CD4-positive, alpha-beta memory T cell (primary cell): ENCODE measurements at regions not wholly inside any gene's neighbourhood (a gene's known extent, or its start where the extent isn't known, plus 50 kb on each side); places are given as distances from the start of the nearest gene placed in this dataset.
"Not testable (repeated sequence)": the region's sequence is repeated elsewhere in the genome, so short reads cannot be mapped to it uniquely, and the experiment has no call there.

Experiments
- CTCF ChIA-PET: fragments of 350-600 bp; sonication (Branson Sonifier 250); formaldehyde crosslinking; loops from one replicate; lab custom pipeline; 2021; ENCODE audit warnings: inconsistent platforms; ENCODE audit not compliant: partially characterized antibody; lab: Charles Lee
- POLR2A ChIA-PET: fragments of 350-600 bp; sonication (Branson Sonifier 250); formaldehyde crosslinking; loops from one replicate; lab custom pipeline; 2021; ENCODE audit not compliant: partially characterized antibody; lab: Charles Lee
- DNase-seq, 5 donors: peaks; one replicate each; pipeline versions ENCODE4 v3.0.0 to v3.0.0-alpha.2; 2020 to 2022; ENCODE audit warnings: mixed read lengths in 1 of 5
- H3K27ac ChIP-seq: one replicate; pipeline ENCODE4 v1.7.0; 2013; ENCODE audit warnings: low read depth, low read length
- H3K27me3 ChIP-seq: 2 replicates; pipeline ENCODE4 v1.7.0; 2013; ENCODE audit warnings: mild to moderate bottlenecking, low read length, moderate library complexity; ENCODE audit not compliant: insufficient read depth
- H3K36me3 ChIP-seq: 2 replicates; pipeline ENCODE4 v1.7.0; 2013; ENCODE audit warnings: mild to moderate bottlenecking, low read length, moderate library complexity; ENCODE audit not compliant: insufficient read depth
- H3K4me1 ChIP-seq: 2 replicates; pipeline ENCODE4 v1.7.0; 2013; ENCODE audit warnings: mild to moderate bottlenecking, low read length, moderate library complexity; ENCODE audit not compliant: insufficient read depth
- H3K4me3 ChIP-seq, 2 donors: one replicate each; pipeline ENCODE4 v1.7.0; 2013; ENCODE audit warnings: low read length in 2 of 2, mild to moderate bottlenecking in 1 of 2
- H3K9me3 ChIP-seq, 2 donors: one replicate each; pipeline ENCODE4 v1.7.0; 2013; ENCODE audit warnings: low read length in 2 of 2, control low read depth in 1 of 2; ENCODE audit not compliant: control insufficient read depth in 1 of 2
- H3K27ac Mint-ChIP-seq, 7 donors: one replicate each; pipeline ENCODE4 v1.8.0; 2020 to 2021; ENCODE audit warnings: mixed read lengths in 7 of 7, mild to moderate bottlenecking in 6 of 7, inconsistent platforms in 3 of 7, moderate library complexity in 3 of 7
- H3K27me3 Mint-ChIP-seq, 2 donors: one replicate each; pipeline ENCODE4 v1.8.0; 2020 to 2021; ENCODE audit warnings: mixed read lengths in 2 of 2
- H3K36me3 Mint-ChIP-seq, 2 donors: one replicate each; pipeline ENCODE4 v1.8.0; 2020 to 2021; ENCODE audit warnings: mixed read lengths in 2 of 2, inconsistent platforms in 1 of 2, mild to moderate bottlenecking in 1 of 2
- H3K4me1 Mint-ChIP-seq, 4 donors: one replicate each; pipeline ENCODE4 v1.8.0; 2020 to 2021; ENCODE audit warnings: mixed read lengths in 4 of 4, mild to moderate bottlenecking in 1 of 4
- H3K4me3 Mint-ChIP-seq, 8 donors: one replicate each; pipeline ENCODE4 v1.8.0; 2020 to 2021; ENCODE audit warnings: mixed read lengths in 8 of 8, mild to moderate bottlenecking in 7 of 8, moderate library complexity in 6 of 8, inconsistent platforms in 3 of 8
- H3K9me3 Mint-ChIP-seq, 8 donors: one replicate each; pipeline ENCODE4 v1.8.0; 2020 to 2021; ENCODE audit warnings: mixed read lengths in 8 of 8, mild to moderate bottlenecking in 5 of 8, inconsistent platforms in 3 of 8, moderate library complexity in 1 of 8
- intact Hi-C: fragments of 100-400 bp; cut with micrococcal nuclease; formaldehyde crosslinking; loops from one replicate; pipeline ENCODE4 v1.15.1; 2023

- H3K4me1 Mint-ChIP-seq, H3K27ac Mint-ChIP-seq, H3K4me3 ChIP-seq, H3K27me3 Mint-ChIP-seq, H3K4me3 Mint-ChIP-seq, DNase-seq, intact Hi-C loops, CTCF ChIA-PET, H3K9me3 Mint-ChIP-seq, H3K36me3 Mint-ChIP-seq, H3K27ac ChIP-seq, POLR2A ChIA-PET, H3K9me3 ChIP-seq, H3K27me3 ChIP-seq, H3K36me3 ChIP-seq, H3K4me1 ChIP-seq: not testable (repeated sequence)
Observed at GRCh38 chr16:16535565-16535964, 156.6 kb downstream of the NPIPA7 start.

- DNase-seq, H3K9me3 ChIP-seq, H3K4me3 ChIP-seq, H3K27me3 ChIP-seq, H3K27ac Mint-ChIP-seq, H3K27ac ChIP-seq, H3K27me3 Mint-ChIP-seq, H3K9me3 Mint-ChIP-seq, H3K4me3 Mint-ChIP-seq, H3K4me1 ChIP-seq, H3K36me3 Mint-ChIP-seq, H3K4me1 Mint-ChIP-seq, POLR2A ChIA-PET, intact Hi-C loops, CTCF ChIA-PET, H3K36me3 ChIP-seq: not testable (repeated sequence)
Observed at GRCh38 chr16:16536151-16536550, 157.2 kb downstream of the NPIPA7 start.

- H3K4me3 Mint-ChIP-seq, H3K4me3 ChIP-seq, intact Hi-C loops, H3K36me3 Mint-ChIP-seq, H3K27me3 Mint-ChIP-seq, CTCF ChIA-PET, H3K9me3 Mint-ChIP-seq, H3K36me3 ChIP-seq, DNase-seq, H3K27ac Mint-ChIP-seq, H3K27ac ChIP-seq, H3K4me1 Mint-ChIP-seq, H3K4me1 ChIP-seq, H3K27me3 ChIP-seq, POLR2A ChIA-PET, H3K9me3 ChIP-seq: not testable (repeated sequence)
Observed at GRCh38 chr16:16549710-16550109, 170.8 kb downstream of the NPIPA7 start.

- POLR2A ChIA-PET, CTCF ChIA-PET, H3K27ac Mint-ChIP-seq, H3K4me3 ChIP-seq, H3K36me3 Mint-ChIP-seq, intact Hi-C loops, H3K27me3 ChIP-seq, H3K27me3 Mint-ChIP-seq, H3K9me3 ChIP-seq, DNase-seq, H3K4me1 Mint-ChIP-seq, H3K36me3 ChIP-seq, H3K27ac ChIP-seq, H3K4me3 Mint-ChIP-seq, H3K4me1 ChIP-seq, H3K9me3 Mint-ChIP-seq: not testable (repeated sequence)
Observed at GRCh38 chr16:16550824-16551223, 171.9 kb downstream of the NPIPA7 start.

GRCh38 chr16:16552819-16553340, 173.9 kb downstream of the NPIPA7 start:
- H3K27me3 ChIP-seq, H3K9me3 Mint-ChIP-seq, H3K27me3 Mint-ChIP-seq, CTCF ChIA-PET, intact Hi-C loops, H3K4me3 Mint-ChIP-seq, H3K36me3 ChIP-seq, POLR2A ChIA-PET, H3K27ac Mint-ChIP-seq, H3K4me1 ChIP-seq, H3K27ac ChIP-seq, H3K4me1 Mint-ChIP-seq, H3K9me3 ChIP-seq, H3K36me3 Mint-ChIP-seq, H3K4me3 ChIP-seq, DNase-seq: not testable (repeated sequence)

- H3K27me3 Mint-ChIP-seq, H3K4me1 ChIP-seq, DNase-seq, H3K36me3 Mint-ChIP-seq, H3K27me3 ChIP-seq, POLR2A ChIA-PET, H3K4me1 Mint-ChIP-seq, H3K4me3 ChIP-seq, H3K4me3 Mint-ChIP-seq, H3K27ac Mint-ChIP-seq, CTCF ChIA-PET, intact Hi-C loops, H3K9me3 Mint-ChIP-seq, H3K27ac ChIP-seq, H3K36me3 ChIP-seq, H3K9me3 ChIP-seq: not testable (repeated sequence)
Observed at GRCh38 chr16:16559179-16559740, 180.3 kb downstream of the NPIPA7 start.

- H3K4me1 ChIP-seq, H3K4me1 Mint-ChIP-seq, intact Hi-C loops, H3K36me3 ChIP-seq, H3K4me3 ChIP-seq, POLR2A ChIA-PET, H3K36me3 Mint-ChIP-seq, H3K4me3 Mint-ChIP-seq, H3K27ac ChIP-seq, DNase-seq, H3K9me3 ChIP-seq, CTCF ChIA-PET, H3K27me3 Mint-ChIP-seq, H3K9me3 Mint-ChIP-seq, H3K27ac Mint-ChIP-seq, H3K27me3 ChIP-seq: not testable (repeated sequence)
Observed at GRCh38 chr16:16561532-16561931, 182.6 kb downstream of the NPIPA7 start.

GRCh38 chr16:16563962-16564361, 185.0 kb downstream of the NPIPA7 start:
- H3K27me3 Mint-ChIP-seq, POLR2A ChIA-PET, H3K9me3 ChIP-seq, DNase-seq, H3K36me3 ChIP-seq, H3K4me1 ChIP-seq, H3K4me3 ChIP-seq, H3K36me3 Mint-ChIP-seq, H3K27me3 ChIP-seq, H3K27ac Mint-ChIP-seq, H3K4me3 Mint-ChIP-seq, H3K9me3 Mint-ChIP-seq, H3K4me1 Mint-ChIP-seq, intact Hi-C loops, H3K27ac ChIP-seq, CTCF ChIA-PET: not testable (repeated sequence)
